ENCODE measurements at regions not wholly inside any gene's neighbourhood (a gene's known extent, or its start where the extent isn't known, plus 50 kb on each side); places are given as distances from the start of the nearest gene placed in this dataset.

GRCh38 chr9:785997-786396 is 55.5 kb upstream of the DMRT1 start (continued):
- TF ChIP-seq ATF3 (IDR thresholded peaks at IDR 0.05; ENCODE audit: insufficient read depth, low read depth, low read length) (no peak), SIN3A (conservative IDR thresholded peaks at IDR 0.05 in 1 of 2, IDR thresholded peaks at IDR 0.05 in 1 of 2; ENCODE audit: low read depth in 1 of 2, low read length in 2 of 2) (no peak)

Data from H1 (cell line).